Umbilical cord (tissue), 1 donor: ENCODE measurements at regions not wholly inside any gene's neighbourhood (a gene's known extent, or its start where the extent isn't known, plus 50 kb on each side); places are given as distances from the start of the nearest gene placed in this dataset.

Source experiments
- DNase-seq: peaks from one replicate; pipeline ENCODE4 v3.0.0-alpha.2; 2015; ENCODE audit warnings: low spot score

DNA sequence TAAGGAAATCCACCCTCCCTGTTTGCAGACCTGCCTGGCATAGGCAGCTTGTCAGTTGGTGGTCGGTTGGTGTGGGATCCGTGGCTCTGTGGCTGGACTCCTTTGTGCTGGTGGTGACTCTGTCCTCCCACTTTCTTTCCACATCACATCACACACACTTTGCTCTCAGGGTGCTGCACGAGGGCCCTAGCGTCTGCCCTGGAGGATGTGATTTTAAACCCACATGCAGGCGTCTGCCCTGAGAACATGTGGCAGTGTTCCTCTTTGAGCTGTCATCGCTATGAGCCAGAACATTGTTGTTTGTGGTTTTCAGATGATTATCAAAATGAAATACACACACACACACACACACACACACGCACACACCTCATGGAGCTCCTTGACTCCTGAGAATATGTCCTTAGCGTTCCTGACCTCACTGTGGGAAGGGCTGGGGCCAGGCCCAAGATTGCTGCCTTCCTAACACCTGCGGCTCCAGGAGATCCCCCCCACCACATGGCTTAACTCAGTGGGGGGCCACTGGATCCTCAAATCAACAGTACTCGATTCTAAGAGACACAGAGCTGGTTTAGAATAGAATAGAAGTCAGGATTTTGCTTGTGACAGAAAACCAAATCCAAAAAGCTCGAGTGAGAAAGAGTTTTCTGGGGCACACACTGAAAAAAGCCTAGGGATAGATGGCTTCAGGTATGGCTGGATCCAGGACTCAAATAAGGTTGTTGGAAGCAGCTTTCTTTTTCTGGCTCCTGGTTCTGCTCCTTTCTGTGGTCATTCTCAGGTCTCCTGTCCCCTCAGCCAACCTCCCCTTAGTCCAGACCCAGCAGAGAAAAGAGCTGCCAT is 54.8 kb downstream of the RTP5 start:
- no peak for DNase-seq

GRCh38 chr2:241924909-241925250 is 55.4 kb downstream of the RTP5 start:
- no peak for DNase-seq

GRCh38 chr2:241925277-241925676 is 55.7 kb downstream of the RTP5 start:
- no peak for DNase-seq

DNA sequence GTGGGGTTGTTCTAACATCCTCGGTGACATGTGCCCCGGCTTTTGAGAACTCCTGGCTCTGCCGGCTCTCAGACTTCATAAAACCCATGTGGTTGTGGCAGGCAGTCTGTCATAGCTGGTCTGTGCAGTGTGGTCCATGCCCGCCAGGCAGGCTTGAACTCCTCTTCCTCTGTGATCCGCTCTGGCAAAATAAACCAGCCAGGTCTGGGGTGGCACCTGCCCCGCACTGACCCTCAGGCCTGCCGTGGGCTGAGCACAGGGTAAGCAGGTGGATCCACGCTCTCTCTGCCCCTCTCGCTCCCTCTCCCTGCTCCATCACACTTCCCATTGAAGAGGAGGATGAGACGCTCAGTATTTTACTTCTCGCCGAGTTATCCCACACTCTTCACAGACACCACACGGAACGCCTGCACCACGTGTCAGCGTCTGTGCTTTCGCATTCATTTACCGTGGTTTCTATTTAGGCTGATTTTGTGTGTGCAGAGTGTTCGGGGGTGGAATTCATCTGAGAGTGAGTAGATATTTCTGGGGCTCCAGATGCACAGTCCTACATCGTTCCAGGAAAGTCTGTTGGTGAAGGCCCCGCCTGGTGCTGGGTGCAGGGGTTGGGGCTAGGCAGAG is 56.4 kb downstream of the RTP5 start:
- no peak for DNase-seq

DNA sequence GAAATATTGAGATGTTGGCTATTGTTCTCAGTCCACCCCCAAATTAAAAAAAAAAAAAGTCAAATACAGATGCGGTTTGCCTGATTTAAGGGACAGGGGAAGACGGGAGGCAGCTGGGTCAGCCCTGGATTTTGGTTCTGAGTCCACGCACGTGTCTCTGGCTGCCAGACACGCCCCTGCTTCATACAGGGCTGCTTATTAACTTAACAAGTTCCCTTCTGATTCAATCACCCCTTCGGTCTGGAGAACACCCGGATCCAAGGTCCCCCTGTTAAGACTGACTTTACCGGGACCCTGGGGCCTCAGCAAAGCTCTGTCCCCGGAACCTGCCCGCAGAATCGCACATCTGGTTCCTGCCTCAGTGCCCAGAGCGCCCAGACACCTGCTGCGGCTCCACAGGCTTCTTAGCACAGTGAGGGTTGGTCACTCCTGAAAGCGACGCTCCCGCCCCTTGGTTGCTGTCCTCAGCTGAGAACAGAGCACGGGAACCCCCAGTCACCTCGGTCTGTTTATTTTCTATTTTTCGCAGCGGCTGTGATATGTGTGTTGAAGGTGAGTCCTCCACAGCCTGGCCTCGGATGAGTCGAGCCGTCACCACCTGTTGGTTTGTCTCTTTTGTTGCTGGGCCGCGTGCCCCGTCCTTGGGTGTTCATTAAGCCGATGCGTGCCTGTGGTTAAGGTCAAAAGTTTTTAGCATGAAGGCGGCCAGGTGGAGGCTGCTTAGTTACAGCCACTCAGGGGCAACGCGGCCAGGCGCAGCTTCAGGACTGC is 57.2 kb downstream of the RTP5 start:
- no peak for DNase-seq

DNA sequence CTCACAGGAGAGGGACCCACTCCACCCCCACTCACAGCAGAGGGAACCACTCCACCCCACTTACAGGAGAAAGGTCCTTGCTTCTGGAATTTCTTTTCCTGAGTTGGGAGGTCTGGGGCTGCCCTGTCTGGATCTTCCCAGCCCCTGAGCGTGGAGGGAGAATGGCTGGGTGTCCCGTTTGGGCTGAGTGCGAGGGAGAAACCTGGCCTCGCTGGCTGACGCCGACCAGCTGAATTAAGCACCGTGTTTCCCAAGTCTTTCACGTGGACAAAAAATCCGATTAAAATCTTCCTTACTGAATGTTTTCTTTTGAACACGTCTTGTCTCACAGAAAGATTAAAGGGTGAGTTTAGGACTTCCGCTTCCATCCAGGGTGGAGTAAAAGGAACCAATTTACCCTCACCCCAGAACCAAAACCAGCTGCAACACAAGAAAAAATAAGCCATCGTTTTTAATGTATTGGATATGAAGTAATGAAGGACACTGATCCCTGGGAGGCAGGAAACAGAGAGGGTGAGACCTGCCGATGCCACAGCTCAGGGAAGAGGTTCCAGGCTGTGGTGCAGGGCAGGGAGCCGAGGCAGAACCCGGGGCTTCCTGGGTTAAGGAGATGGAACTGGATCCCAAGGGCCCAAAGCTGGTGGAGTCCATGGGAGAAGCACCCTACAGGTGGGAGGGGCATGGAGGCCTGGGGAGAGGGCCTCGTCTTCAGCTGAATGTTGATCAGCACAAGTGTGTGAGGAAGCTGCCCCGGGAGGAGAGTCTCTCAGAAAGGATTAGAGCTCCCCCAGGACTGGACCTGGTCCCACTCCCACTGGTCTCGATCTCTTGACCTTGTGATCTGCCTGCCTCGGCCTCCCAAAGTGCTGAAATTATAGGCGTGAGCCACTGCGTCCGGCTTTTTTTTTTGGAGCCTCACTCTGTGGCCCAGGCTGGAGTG is 60.3 kb downstream of the RTP5 start:
- no peak for DNase-seq

GRCh38 chr2:241931084-241931975 is 61.8 kb downstream of the RTP5 start:
- no peak for DNase-seq

DNA sequence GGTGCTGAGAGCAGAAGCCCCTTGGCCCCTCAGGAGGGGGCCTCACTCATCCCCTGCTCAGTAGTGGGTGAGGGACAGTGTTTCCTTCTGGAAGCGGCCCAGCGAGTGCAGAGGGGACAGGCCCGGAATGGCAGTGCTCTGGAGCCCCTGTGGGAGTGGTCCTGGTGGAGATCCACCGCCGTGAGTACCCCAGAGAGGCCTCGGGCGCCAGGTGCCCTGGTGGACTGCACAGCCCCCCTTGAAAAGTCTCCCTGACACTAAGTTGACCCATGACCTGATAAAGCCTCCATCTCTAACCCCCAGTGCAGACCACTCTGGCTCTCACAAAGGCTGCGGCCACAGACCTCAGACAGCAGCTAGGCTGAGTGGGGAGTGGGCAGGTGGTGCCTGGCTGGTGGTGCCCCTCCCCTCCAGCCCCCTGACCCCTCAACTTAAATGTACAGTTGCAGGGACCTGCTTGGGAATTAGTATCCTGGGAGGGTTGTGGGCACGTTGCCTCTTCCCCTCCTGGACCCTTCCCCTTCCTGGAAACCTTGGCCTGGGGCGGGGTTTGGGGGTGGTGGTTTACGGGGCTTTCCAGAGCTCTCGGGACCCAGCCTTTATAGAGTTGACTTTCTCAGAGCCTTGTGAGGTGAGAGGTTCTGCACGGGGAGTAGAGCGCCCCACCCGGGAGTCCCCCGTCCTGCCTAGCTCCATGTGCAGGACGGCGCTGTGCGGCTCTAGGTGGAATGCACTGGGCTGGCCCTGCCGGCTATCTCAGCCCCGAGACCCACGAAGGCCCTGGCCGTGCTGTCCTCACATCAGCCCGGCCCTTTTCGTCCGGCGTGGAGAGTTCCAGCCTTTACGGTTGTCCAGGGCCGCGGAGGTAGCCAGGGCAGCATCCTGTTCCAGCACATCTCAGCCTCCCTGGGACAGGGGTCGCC is 62.7 kb downstream of the RTP5 start:
- no peak for DNase-seq

- DNase-seq = no peak
Observed at GRCh38 chr2:241932899-241933178, 63.3 kb downstream of the RTP5 start.

DNA sequence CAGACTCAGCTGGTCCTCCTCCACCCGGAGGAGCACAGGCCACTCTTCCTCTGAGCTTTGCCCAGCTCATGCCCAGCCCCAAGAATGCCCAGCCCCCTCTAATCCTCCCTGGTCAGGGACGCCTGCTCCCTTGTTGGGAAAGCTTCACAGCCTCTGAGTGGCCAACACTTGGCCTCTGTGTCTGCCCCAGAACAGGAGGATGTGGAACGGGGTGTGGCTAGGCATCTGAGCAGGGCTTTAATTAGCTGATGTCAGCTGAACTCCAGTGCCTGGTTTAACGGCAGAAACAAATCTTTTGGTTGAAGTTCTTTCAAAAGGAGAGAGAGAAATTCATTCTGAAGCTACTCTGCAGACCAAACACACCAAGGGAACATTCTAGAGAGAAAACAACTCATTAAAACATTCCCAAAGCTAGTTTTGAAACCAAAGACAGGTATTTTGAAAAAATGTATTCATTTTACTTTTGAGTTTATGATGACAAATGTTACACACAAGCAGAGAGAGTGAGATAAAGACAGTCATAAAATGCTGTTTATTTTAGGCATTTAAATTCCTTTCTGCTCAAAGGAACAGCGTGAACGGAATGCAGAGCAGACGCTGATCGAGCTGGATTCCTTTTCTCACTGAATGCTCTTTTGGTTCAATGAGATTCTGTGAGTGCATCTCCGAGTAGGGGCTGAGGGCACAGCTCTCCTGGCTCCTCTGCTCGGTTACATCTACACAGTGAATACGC is 63.8 kb downstream of the RTP5 start:
- DNase-seq = peak; percentile 90

GRCh38 chr2:241935314-241935713 is 65.8 kb downstream of the RTP5 start:
- peak; percentile 83 for DNase-seq

- no peak for DNase-seq
Observed at GRCh38 chr2:241935774-241936173, 66.2 kb downstream of the RTP5 start.

GRCh38 chr2:241936457-241937133 is 67.1 kb downstream of the RTP5 start:
- DNase-seq = no peak

DNA sequence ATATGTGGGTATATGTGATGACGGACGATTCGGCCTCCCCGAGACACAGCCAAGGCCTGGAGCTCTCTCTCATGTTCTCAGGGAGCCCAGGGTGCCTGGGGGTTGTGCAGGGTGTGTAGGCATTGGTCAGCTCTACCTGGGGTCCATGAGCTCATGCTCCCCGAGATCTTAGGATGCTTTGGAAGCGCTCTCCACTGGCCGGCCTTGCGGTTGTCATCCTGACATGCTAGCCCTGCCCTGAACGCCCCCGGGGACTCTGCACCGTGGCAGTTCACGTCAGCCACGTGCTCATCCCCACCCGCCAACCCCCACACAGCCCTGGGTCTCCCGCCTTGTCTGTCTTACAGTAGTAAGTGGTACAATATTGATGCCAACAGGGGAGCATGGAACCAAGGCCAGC is 67.8 kb downstream of the RTP5 start:
- no peak for DNase-seq

- DNase-seq = no peak
Observed at GRCh38 chr2:241939541-241939940, 70.0 kb downstream of the RTP5 start.

DNA sequence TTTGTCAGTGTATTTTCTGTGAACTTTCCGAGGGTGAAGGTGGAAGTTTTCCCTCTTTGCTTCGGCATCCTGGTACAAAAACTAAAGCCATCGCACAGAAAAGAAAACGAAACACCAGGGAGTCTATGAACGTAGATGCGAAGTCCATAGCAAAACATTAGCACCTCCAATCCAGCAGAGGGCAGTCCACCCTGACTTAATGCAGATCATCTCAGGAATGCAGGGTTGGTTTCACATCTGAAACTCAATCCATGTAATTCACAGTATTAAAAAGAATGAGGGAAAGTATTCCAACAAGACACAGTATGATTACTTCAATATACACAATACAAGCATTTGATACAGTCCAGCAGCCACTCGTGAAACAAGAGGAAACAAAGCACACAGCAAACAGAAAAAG is 70.8 kb downstream of the RTP5 start:
- no peak for DNase-seq

DNA sequence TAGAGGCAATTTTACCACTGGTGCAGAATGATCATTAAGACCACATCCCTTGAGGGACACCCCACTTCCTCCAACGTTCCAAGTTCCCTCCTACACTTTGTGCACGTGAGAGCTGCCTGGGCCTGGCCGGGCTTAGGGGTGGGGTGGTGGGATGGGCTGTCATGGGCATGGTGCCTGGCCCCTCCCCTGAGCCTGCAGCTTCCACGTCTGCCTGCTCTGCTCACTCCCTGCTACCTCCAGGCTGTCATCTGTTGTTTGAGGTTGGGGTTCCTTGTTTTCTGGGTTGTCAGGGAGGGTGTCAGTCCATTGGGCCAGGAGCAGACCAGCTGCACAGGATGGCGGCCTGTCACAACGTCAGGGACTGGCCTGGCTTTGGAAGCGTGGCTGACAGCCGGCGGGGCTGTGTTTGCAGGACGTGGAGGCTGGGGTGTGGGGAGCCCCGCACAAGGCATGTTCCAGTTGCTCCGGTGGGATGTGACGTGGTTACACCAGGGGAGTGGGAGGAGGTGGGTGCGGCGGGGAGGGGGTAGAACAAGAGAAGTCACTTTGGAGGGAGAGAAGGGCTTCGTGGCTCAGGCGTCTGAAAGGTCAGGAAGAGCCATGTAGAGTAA is 72.3 kb downstream of the RTP5 start:
- peak; percentile 75 for DNase-seq
